Suprapubic skin (tissue), 3 donors: ENCODE measurements at regions not wholly inside any gene's neighbourhood (a gene's known extent, or its start where the extent isn't known, plus 50 kb on each side); places are given as distances from the start of the nearest gene placed in this dataset.

Experiments
- CTCF ChIP-seq, 2 donors: fragments of 200-600 bp in 1 of 2; fragments of 450-650 bp in 1 of 2; sonication (generic) in 1 of 2; IDR thresholded peaks; one replicate each; pipeline ENCODE4 v1.5.1; 2016 to 2019; ENCODE audit warnings: antibody characterized with exemption in 2 of 2, mild to moderate bottlenecking in 1 of 2, moderate library complexity in 1 of 2
- POLR2A ChIP-seq, 2 donors: fragments of 450-650 bp; IDR thresholded peaks; one replicate each; pipeline ENCODE4 v1.6.1; 2017; ENCODE audit warnings: antibody characterized with exemption in 2 of 2, mild to moderate bottlenecking in 2 of 2, moderate library complexity in 2 of 2

GRCh38 chr10:61837755-61838171 is 63.7 kb upstream of the ARID5B start:
- TF ChIP-seq POLR2A (IDR thresholded peaks at IDR 0.05) (no peak), CTCF (IDR thresholded peaks at IDR 0.05) (no peak)
